SK-N-SH (cell line): ENCODE measurements at regions not wholly inside any gene's neighbourhood (a gene's known extent, or its start where the extent isn't known, plus 50 kb on each side); places are given as distances from the start of the nearest gene placed in this dataset.

Experiments used
- CTCF ChIA-PET: fragments of 300-600, 350-600 bp; formaldehyde crosslinking; extraction: SDS; loops from one replicate; lab custom pipeline; 2021; lab: Yijun Ruan, JAX
- POLR2A ChIA-PET: fragments of 350-600 bp; sonication (Branson Sonifier 250); formaldehyde crosslinking; extraction: SDS; loops from one replicate; lab custom pipeline; 2020; ENCODE audit warnings: antibody characterized with exemption, inconsistent platforms; lab: Yijun Ruan, JAX
- DNase-seq: peaks from one replicate; pipeline ENCODE4 v3.0.0; 2012
- H2AFZ ChIP-seq: fragments of 200-600 bp; sonication (generic); 2 replicates; pipeline ENCODE4 v1.8.1; 2016; ENCODE audit warnings: antibody characterized with exemption, mild to moderate bottlenecking, low read depth
- H3F3A ChIP-seq: fragments of 200-600 bp; sonication (generic); replicated peaks from 2 replicates; pipeline ENCODE3; 2016; ENCODE audit warnings: antibody characterized with exemption, mild to moderate bottlenecking; ENCODE audit not compliant: insufficient read depth
- H3K27ac ChIP-seq, 2 experiments: fragments of 200-500 bp in 1 of 2; fragments of 200-600 bp in 1 of 2; sonication (Bioruptor generic) in 1 of 2; sonication (generic), shearing (Covaris generic) in 1 of 2; 2 replicates each; pipeline versions ENCODE4 v1.5.1 to v1.6.1; 2014 to 2016; ENCODE audit warnings: low read depth in 2 of 2, inconsistent platforms in 1 of 2, low read length in 1 of 2, mild to moderate bottlenecking in 1 of 2, mixed read lengths in 1 of 2
- H3K27me3 ChIP-seq: fragments of 200-600 bp; sonication (generic), shearing (Covaris generic); 2 replicates; pipeline ENCODE4 v1.6.1; 2016; ENCODE audit warnings: mixed run types; ENCODE audit not compliant: insufficient read depth
- H3K36me3 ChIP-seq, 2 experiments: fragments of 200-500 bp in 1 of 2; fragments of 200-600 bp in 1 of 2; sonication (Bioruptor generic) in 1 of 2; sonication (generic) in 1 of 2; replicated peaks in 1 of 2; 2 replicates each; pipeline versions ENCODE3 to v1.5.1; 2014 to 2016; ENCODE audit warnings: low read length in 1 of 2, mild to moderate bottlenecking in 1 of 2; ENCODE audit not compliant: insufficient read depth in 2 of 2, control insufficient read depth in 1 of 2
- H3K4me1 ChIP-seq, 2 experiments: fragments of 200-500 bp in 1 of 2; fragments of 200-600 bp in 1 of 2; sonication (Bioruptor generic) in 1 of 2; sonication (generic), shearing (Covaris generic) in 1 of 2; 2 replicates each; pipeline versions ENCODE4 v1.5.1 to v1.6.1; 2014 to 2016; ENCODE audit warnings: low read depth in 1 of 2, low read length in 1 of 2, mixed run types in 1 of 2; ENCODE audit not compliant: insufficient read depth in 2 of 2, control insufficient read depth in 1 of 2
- H3K4me2 ChIP-seq: fragments of 200-600 bp; sonication (generic), shearing (Covaris generic); 2 replicates; pipeline ENCODE4 v1.6.1; 2017; ENCODE audit warnings: mixed run types
- H3K4me3 ChIP-seq, 2 experiments: fragments of 200-500 bp in 1 of 2; fragments of 200-600 bp in 1 of 2; sonication (Bioruptor generic) in 1 of 2; sonication (generic), shearing (Covaris generic) in 1 of 2; 2 replicates each; pipeline versions ENCODE4 v1.5.1 to v1.8.1; 2014 to 2016; ENCODE audit warnings: low read depth in 2 of 2, inconsistent platforms in 1 of 2, low read length in 1 of 2, mild to moderate bottlenecking in 1 of 2, mixed read lengths in 1 of 2, moderate library complexity in 1 of 2
- H3K79me2 ChIP-seq: fragments of 200-600 bp; sonication (generic); 2 replicates; pipeline ENCODE4 v1.8.1; 2017; ENCODE audit warnings: mild to moderate bottlenecking; ENCODE audit not compliant: insufficient read depth
- H3K9ac ChIP-seq: fragments of 200-600 bp; sonication (generic); 2 replicates; pipeline ENCODE4 v1.6.1; 2017; ENCODE audit warnings: mixed run types
- H3K9me2 ChIP-seq: fragments of 200-600 bp; sonication (generic); 2 replicates; pipeline ENCODE4 v1.6.1; 2017; ENCODE audit warnings: mixed run types
- H3K9me3 ChIP-seq: fragments of 200-600 bp; sonication (generic); 2 replicates; pipeline ENCODE4 v1.6.1; 2017; ENCODE audit warnings: mixed run types, mild to moderate bottlenecking, moderate library complexity
- H4K20me1 ChIP-seq: fragments of 200-600 bp; sonication (generic); 2 replicates; pipeline ENCODE4 v1.6.1; 2017; ENCODE audit warnings: mild to moderate bottlenecking, mixed run types; ENCODE audit not compliant: insufficient read depth
- CHD2 ChIP-seq: fragments of 150-350 bp; IDR thresholded peaks from 2 replicates; pipeline ENCODE4 v1.6.1; 2018; ENCODE audit warnings: low read length; ENCODE audit not compliant: partially characterized antibody
- ELF1 ChIP-seq: IDR thresholded peaks from 2 replicates; pipeline ENCODE4 v1.4.0; 2012
- EP300 ChIP-seq, 2 experiments: IDR thresholded peaks; 2 replicates each; pipeline versions ENCODE4 v1.4.0 to v1.6.1; 2012; ENCODE audit warnings: borderline replicate concordance in 1 of 2, low read depth in 1 of 2, low read length in 1 of 2
- FOXJ3 ChIP-seq: sonication (generic); formaldehyde crosslinking; IDR thresholded peaks from 2 replicates; pipeline ENCODE4 v1.5.1; 2020; ENCODE audit warnings: mild to moderate bottlenecking, missing genetic modification reagents
- GATA2 ChIP-seq: sonication (generic); formaldehyde crosslinking; IDR thresholded peaks from 2 replicates; pipeline ENCODE4 v1.5.0; 2020; ENCODE audit warnings: mild to moderate bottlenecking, missing genetic modification reagents
- MEF2A ChIP-seq: IDR thresholded peaks from 2 replicates; pipeline ENCODE4 v1.4.0; 2012; ENCODE audit warnings: low read depth, borderline replicate concordance
- MXI1 ChIP-seq: IDR thresholded peaks from 2 replicates; pipeline ENCODE4 v1.6.1; 2012; ENCODE audit warnings: mild to moderate bottlenecking, low read depth, low read length, improper control_type of control experiment
- NRF1 ChIP-seq: IDR thresholded peaks from 2 replicates; pipeline ENCODE4 v1.6.1; 2012; ENCODE audit warnings: low read depth, mild to moderate bottlenecking, low read length
- RCOR1 ChIP-seq: fragments of 150-350 bp; IDR thresholded peaks from 2 replicates; pipeline ENCODE4 v1.6.1; 2017; ENCODE audit warnings: antibody characterized with exemption, low read length
- REST ChIP-seq: IDR thresholded peaks from 2 replicates; pipeline ENCODE4 v1.6.1; 2012; ENCODE audit warnings: mild to moderate bottlenecking, low read depth, low read length, moderate library complexity
- RXRA ChIP-seq: IDR thresholded peaks from 2 replicates; pipeline ENCODE4 v1.4.0; 2012; ENCODE audit warnings: low read depth, mild to moderate bottlenecking, borderline replicate concordance
- SIN3A ChIP-seq: IDR thresholded peaks from 2 replicates; pipeline ENCODE4 v1.6.1; 2012; ENCODE audit warnings: low read depth, mild to moderate bottlenecking, low read length, moderate library complexity, borderline replicate concordance
- TCF12 ChIP-seq: IDR thresholded peaks from 2 replicates; pipeline ENCODE4 v1.4.0; 2012
- WGBS: methylation state at CpG from one replicate; pipeline ENCODE4 v1.1.6; 2017; ENCODE audit warnings: low lambda C conversion rate; 5-methylcytosine and 5-hydroxymethylcytosine counted together
- TF ChIP-seq, protein P1 (sequence below): IDR thresholded peaks from 2 replicates; pipeline ENCODE4 v1.4.0; 2012; ENCODE audit warnings: low read depth, borderline replicate concordance

DNA sequence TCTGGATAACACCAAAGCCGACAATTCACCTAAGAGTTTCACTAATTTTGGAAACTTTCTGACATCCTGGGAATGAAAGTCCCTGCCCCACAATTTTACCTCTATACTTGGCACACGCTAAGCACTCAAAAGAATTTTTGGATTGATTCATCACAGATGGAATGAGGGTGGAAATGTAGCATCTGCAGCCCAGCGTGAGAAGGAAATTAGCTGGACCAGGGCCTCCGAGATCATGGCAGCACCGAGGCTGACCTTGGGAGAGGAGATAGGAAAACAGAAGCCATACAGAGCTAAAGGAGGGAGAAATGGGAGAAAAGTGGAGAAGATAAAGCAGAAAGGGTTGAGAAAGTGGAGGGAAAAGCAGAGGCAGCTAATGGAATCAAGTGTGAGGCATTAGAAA is 606.6 kb upstream of the DPP6 start:
- CTCF ChIA-PET, result no interaction called here
- Histone ChIP-seq H3K4me3 (no peak overlapping the region), H3K4me1 (no peaks in the 10 kb centered on the region), H3K9me2 (no peaks in the 10 kb centered on the region), H3K27me3 (no peaks in the 10 kb centered on the region), H3F3A (no peaks in the 10 kb centered on the region), H3K36me3 (no peaks in the 10 kb centered on the region)
- TF ChIP-seq CHD2 (no peak), RCOR1 (no peak), TCF12 (no peak), RXRA (no peak), REST (no peak), MXI1 (no peak), NRF1 (no peak), SIN3A (no peak)
- TF ChIP-seq, protein P1, sequence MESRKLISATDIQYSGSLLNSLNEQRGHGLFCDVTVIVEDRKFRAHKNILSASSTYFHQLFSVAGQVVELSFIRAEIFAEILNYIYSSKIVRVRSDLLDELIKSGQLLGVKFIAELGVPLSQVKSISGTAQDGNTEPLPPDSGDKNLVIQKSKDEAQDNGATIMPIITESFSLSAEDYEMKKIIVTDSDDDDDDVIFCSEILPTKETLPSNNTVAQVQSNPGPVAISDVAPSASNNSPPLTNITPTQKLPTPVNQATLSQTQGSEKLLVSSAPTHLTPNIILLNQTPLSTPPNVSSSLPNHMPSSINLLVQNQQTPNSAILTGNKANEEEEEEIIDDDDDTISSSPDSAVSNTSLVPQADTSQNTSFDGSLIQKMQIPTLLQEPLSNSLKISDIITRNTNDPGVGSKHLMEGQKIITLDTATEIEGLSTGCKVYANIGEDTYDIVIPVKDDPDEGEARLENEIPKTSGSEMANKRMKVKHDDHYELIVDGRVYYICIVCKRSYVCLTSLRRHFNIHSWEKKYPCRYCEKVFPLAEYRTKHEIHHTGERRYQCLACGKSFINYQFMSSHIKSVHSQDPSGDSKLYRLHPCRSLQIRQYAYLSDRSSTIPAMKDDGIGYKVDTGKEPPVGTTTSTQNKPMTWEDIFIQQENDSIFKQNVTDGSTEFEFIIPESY, result no peak
- TF ChIP-seq, all 33 proteins: peak for 0
- DNase-seq, result no peak
- H2AFZ ChIP-seq, result no peak overlapping the region
- no peak overlapping the region for H3K27ac ChIP-seq
- no peak overlapping the region for H3K9ac ChIP-seq
- no peaks in the 10 kb centered on the region; the same call in 1 of the 2 replicates for H3K9me3 ChIP-seq
- H3K79me2 ChIP-seq, result no peaks in the 10 kb centered on the region
- no peak overlapping the region for H3K4me2 ChIP-seq
- POLR2A ChIA-PET, result no interaction called here
- no peaks in the 10 kb centered on the region for H4K20me1 ChIP-seq
- 0% methylated on average over 5 of the region's 5 CpGs for WGBS

DNA sequence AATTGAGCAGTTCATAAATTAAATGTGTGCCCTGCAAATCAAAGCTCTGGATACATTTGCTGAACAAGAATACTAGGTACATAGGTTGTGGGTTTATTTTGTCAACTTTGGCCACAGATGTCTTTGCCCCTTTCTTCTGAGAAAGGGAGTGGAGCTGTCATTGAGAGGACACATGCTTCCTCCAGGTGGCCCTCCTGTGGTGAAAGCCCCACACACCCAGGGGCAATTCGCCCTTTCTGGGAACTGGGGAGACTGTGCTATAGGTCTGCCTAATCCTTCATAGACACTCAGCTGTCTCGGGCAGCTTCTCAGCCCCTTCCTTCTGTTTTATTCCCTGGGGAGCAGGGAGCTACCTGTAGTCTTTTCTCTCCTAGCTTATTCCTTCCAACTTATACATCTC is 605.7 kb upstream of the DPP6 start:
- no peak overlapping the region for H2AFZ ChIP-seq
- no peaks in the 10 kb centered on the region for H3K4me1 ChIP-seq
- H3K4me2 ChIP-seq, result no peak overlapping the region
- no peaks in the 10 kb centered on the region for H3K9me2 ChIP-seq
- no peaks in the 10 kb centered on the region for H3K27me3 ChIP-seq
- WGBS, result 0% methylated on average over 2 of the region's 2 CpGs
- ChIA-PET POLR2A (no interaction called here), CTCF (no interaction called here)
- H3K9me3 ChIP-seq, result no peaks in the 10 kb centered on the region; the same call in 1 of the 2 replicates
- H4K20me1 ChIP-seq, result no peaks in the 10 kb centered on the region
- no peak for DNase-seq
- H3F3A ChIP-seq, result no peaks in the 10 kb centered on the region
- no peaks in the 10 kb centered on the region for H3K36me3 ChIP-seq
- no peak overlapping the region for H3K9ac ChIP-seq
- no peaks in the 10 kb centered on the region for H3K79me2 ChIP-seq
- H3K4me3 ChIP-seq, result no peak overlapping the region
- no peak overlapping the region for H3K27ac ChIP-seq
- TF ChIP-seq EP300 (IDR thresholded peaks at IDR 0.05; ENCODE audit: borderline replicate concordance in 1 of 2, low read depth in 1 of 2, low read length in 1 of 2), result no peak
- no peak for TF ChIP-seq FOXJ3
- no peak for TF ChIP-seq MEF2A
- no peak for TF ChIP-seq GATA2 (CRISPR knock-in tag)
- TF ChIP-seq REST, result no peak
- TF ChIP-seq ELF1, result no peak
